PC-9 (cell line): ENCODE measurements at regions not wholly inside any gene's neighbourhood (a gene's known extent, or its start where the extent isn't known, plus 50 kb on each side); places are given as distances from the start of the nearest gene placed in this dataset.

Experiments
- CTCF ChIP-seq: fragments of 200-600 bp; sonication (generic); conservative IDR thresholded peaks from 2 replicates; pipeline ENCODE4 v1.6.1; 2017; ENCODE audit warnings: mixed run types, antibody characterized with exemption, mild to moderate bottlenecking, moderate library complexity
- EZH2 ChIP-seq: fragments of 200-600 bp; sonication (generic); IDR thresholded peaks from 2 replicates; pipeline ENCODE4 v1.8.0; 2017; ENCODE audit warnings: antibody characterized with exemption, low read depth

GRCh38 chr12:12007713-12008231, 63.0 kb upstream of the BCL2L14 start:
- TF ChIP-seq CTCF (no peak), EZH2 (no peak)
